ENCODE measurements at regions not wholly inside any gene's neighbourhood (a gene's known extent, or its start where the extent isn't known, plus 50 kb on each side); places are given as distances from the start of the nearest gene placed in this dataset.

DNA sequence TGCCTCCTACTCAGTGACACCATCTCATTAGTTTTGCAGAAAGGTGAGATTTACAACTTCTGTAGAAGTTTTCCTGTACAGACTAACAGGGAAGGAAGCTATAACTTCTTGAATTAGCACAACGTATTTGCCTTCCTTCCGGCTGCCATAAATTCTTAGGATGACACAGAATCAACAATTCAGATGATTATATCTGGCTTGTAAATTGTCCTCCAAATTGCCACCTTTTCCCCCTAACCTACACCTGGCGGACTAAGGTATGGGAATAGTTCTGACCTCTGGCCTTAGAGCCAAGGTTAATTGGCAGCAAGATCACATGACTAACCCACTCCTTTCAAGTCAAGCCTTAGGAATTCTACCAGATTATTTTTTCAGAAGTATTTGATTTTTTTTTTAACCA lies 284.3 kb downstream of the LMO4 start:
- H3K4me3 ChIP-seq (ENCODE audit: low read length): no peak overlapping the region
- H3K9me3 ChIP-seq (replicated peaks; ENCODE audit: insufficient read depth, low read length): no peaks in the 10 kb centered on the region
- H3K27me3 ChIP-seq (replicated peaks; ENCODE audit: insufficient read depth, low read length): no peaks in the 10 kb centered on the region
- no peak overlapping the region for H3K9ac ChIP-seq (ENCODE audit: low read length)
- no peaks in the 10 kb centered on the region for H4K20me1 ChIP-seq (ENCODE audit: insufficient read depth, low read length)
- H3K4me1 ChIP-seq (ENCODE audit: low read length): no peaks in the 10 kb centered on the region
- H3K27ac ChIP-seq (ENCODE audit: low read length): no peak overlapping the region
- H3K79me2 ChIP-seq (ENCODE audit: low read length): no peaks in the 10 kb centered on the region
- no peaks in the 10 kb centered on the region for H3K9me2 ChIP-seq (replicated peaks; ENCODE audit: insufficient read depth, low read length)
- TF ChIP-seq CTCF (IDR thresholded peaks at IDR 0.05; ENCODE audit: low read length) (no peak), EZH2 (optimal IDR thresholded peaks at IDR 0.05; ENCODE audit: low read depth, low read length) (no peak), EZH2phosphoT487 (IDR thresholded peaks at IDR 0.05; ENCODE audit: low read length) (no peak)
- H3K4me2 ChIP-seq (ENCODE audit: low read depth, low read length): no peak overlapping the region
- no peaks in the 10 kb centered on the region for H3F3A ChIP-seq (ENCODE audit: insufficient read depth, low read length)
- no peaks in the 10 kb centered on the region for H3K36me3 ChIP-seq (replicated peaks; ENCODE audit: insufficient read depth, low read length)
- DNase-seq: no peak
- 0 out of 2 replicates have a peak overlapping the region, but pooled peaks have one; percentile 2 for H2AFZ ChIP-seq (ENCODE audit: low read length)

DNA sequence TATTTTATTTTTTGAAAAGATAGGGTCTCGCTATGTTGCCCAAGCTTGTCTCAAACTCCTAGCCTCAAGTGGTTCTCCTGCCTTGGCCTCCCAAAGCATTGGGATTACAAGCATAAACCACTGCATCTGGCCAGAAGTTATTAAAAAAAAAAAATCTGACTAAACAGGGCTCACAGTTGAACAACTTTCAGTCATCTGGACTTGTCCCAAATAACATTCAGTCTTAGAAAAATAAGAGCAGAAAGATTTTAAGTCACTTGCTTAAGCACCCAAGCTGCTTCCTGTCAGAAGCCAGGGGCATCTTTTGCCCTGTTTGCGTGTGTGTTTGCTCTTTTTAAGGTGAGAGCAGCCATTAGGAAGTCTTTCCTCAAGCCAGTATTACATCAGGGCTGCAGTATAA lies 286.8 kb downstream of the LMO4 start:
- no peaks in the 10 kb centered on the region for H3K9me3 ChIP-seq (replicated peaks; ENCODE audit: insufficient read depth, low read length)
- H2AFZ ChIP-seq (ENCODE audit: low read length): no peak overlapping the region
- H3K9me2 ChIP-seq (replicated peaks; ENCODE audit: insufficient read depth, low read length): no peaks in the 10 kb centered on the region
- no peak overlapping the region for H3K9ac ChIP-seq (ENCODE audit: low read length)
- no peaks in the 10 kb centered on the region for H3K36me3 ChIP-seq (replicated peaks; ENCODE audit: insufficient read depth, low read length)
- no peak overlapping the region for H3K4me3 ChIP-seq (ENCODE audit: low read length)
- TF ChIP-seq CTCF (IDR thresholded peaks at IDR 0.05; ENCODE audit: low read length) (no peak), EZH2 (optimal IDR thresholded peaks at IDR 0.05; ENCODE audit: low read depth, low read length) (no peak), EZH2phosphoT487 (IDR thresholded peaks at IDR 0.05; ENCODE audit: low read length) (no peak)
- no peaks in the 10 kb centered on the region for H3K4me1 ChIP-seq (ENCODE audit: low read length)
- no peaks in the 10 kb centered on the region for H3K79me2 ChIP-seq (ENCODE audit: low read length)
- H4K20me1 ChIP-seq (ENCODE audit: insufficient read depth, low read length): no peaks in the 10 kb centered on the region
- no peaks in the 10 kb centered on the region for H3K27me3 ChIP-seq (replicated peaks; ENCODE audit: insufficient read depth, low read length)
- no peak overlapping the region for H3K27ac ChIP-seq (ENCODE audit: low read length)
- H3K4me2 ChIP-seq (ENCODE audit: low read depth, low read length): no peak overlapping the region
- no peaks in the 10 kb centered on the region for H3F3A ChIP-seq (ENCODE audit: insufficient read depth, low read length)
- no peak for DNase-seq

DNA sequence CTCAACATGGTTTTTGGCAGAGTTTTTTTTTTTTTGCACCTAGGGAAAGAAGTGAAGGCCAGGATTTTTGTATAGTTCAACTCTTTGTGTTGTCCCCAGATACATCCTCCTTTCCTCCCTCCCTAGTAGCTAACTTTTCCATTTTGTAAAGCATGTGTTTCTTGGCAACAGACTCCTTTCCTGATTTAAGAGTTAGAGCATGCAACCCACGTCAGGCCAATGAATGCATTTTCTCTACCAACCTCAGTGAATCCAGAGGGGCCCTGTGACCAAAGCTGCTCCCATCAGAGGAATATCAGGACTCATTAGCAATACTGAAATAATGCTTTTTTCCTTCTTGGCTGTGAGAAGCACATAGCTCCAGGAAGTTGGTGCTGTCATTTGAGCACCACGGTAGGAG lies 287.2 kb downstream of the LMO4 start:
- no peak overlapping the region for H3K9ac ChIP-seq (ENCODE audit: low read length)
- no peaks in the 10 kb centered on the region for H3K9me2 ChIP-seq (replicated peaks; ENCODE audit: insufficient read depth, low read length)
- H3K36me3 ChIP-seq (replicated peaks; ENCODE audit: insufficient read depth, low read length): no peaks in the 10 kb centered on the region
- H3K4me3 ChIP-seq (ENCODE audit: low read length): no peak overlapping the region
- DNase-seq: no peak
- H3K79me2 ChIP-seq (ENCODE audit: low read length): no peaks in the 10 kb centered on the region
- H4K20me1 ChIP-seq (ENCODE audit: insufficient read depth, low read length): no peaks in the 10 kb centered on the region
- TF ChIP-seq CTCF (IDR thresholded peaks at IDR 0.05; ENCODE audit: low read length): no peak
- no peak for TF ChIP-seq EZH2 (optimal IDR thresholded peaks at IDR 0.05; ENCODE audit: low read depth, low read length)
- TF ChIP-seq EZH2phosphoT487 (IDR thresholded peaks at IDR 0.05; ENCODE audit: low read length): no peak
- no peaks in the 10 kb centered on the region for H3K9me3 ChIP-seq (replicated peaks; ENCODE audit: insufficient read depth, low read length)
- H2AFZ ChIP-seq (ENCODE audit: low read length): no peak overlapping the region
- no peak overlapping the region for H3K27ac ChIP-seq (ENCODE audit: low read length)
- H3K4me2 ChIP-seq (ENCODE audit: low read depth, low read length): no peak overlapping the region
- no peaks in the 10 kb centered on the region for H3K27me3 ChIP-seq (replicated peaks; ENCODE audit: insufficient read depth, low read length)
- no peaks in the 10 kb centered on the region for H3F3A ChIP-seq (ENCODE audit: insufficient read depth, low read length)
- no peaks in the 10 kb centered on the region for H3K4me1 ChIP-seq (ENCODE audit: low read length)
